ENCODE measurements at regions not wholly inside any gene's neighbourhood (a gene's known extent, or its start where the extent isn't known, plus 50 kb on each side); places are given as distances from the start of the nearest gene placed in this dataset.
"Not testable (repeated sequence)": the region's sequence is repeated elsewhere in the genome, so short reads cannot be mapped to it uniquely, and the experiment has no call there.

GRCh38 chr13:94902722-94903407 lies 190.5 kb upstream of the SOX21 start:
- DNase-seq (ENCODE audit: low read depth in 3 of 3): no peak

DNA sequence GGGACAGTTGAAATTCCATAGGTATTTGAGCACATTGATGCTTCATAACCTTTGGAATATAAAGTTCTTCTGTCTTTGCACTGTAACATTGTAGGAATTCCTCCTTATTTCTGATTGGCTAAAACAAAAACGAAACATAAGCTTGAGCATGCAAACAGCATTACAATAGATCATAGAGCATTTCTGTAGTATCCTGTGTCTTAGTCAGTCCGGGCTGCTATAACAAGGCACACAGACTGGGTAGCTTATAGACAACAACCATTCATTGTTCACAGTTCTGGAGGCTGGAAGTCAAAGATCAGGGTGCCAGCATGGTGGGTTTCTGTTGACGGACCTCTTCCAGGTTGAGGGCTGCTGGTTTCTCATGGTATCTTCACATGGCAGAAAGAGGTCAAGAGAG lies 188.7 kb upstream of the SOX21 start:
- no peak for DNase-seq (ENCODE audit: low read depth in 3 of 3)

DNA sequence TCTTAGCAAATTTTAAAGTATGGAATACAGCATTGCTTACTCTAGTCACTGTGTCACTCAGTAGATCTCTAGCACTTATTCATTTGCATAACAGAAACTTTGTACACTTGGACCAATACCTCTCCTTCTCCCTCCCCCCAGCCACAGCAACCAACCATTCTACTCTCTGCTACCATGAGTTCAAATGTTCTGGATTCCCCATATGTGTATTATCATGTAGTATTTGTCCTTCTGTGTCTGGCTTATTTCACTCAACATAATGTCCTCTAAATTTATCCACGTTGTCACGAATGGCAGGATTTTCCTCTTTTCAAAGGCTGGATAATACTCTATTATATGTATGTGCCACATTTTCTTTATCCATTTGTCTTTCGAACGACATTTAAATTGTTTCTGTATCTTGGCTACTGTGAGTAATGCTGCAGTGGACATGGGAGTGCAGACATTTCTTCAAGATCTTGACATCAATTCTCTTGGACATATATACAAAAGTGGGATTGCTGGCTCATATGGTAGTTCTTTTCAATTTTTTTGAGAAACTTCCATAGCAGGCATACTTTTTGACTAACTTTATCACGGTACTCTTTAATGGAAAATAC lies 184.5 kb upstream of the SOX21 start:
- no peak for DNase-seq (ENCODE audit: low read depth in 3 of 3)

DNA sequence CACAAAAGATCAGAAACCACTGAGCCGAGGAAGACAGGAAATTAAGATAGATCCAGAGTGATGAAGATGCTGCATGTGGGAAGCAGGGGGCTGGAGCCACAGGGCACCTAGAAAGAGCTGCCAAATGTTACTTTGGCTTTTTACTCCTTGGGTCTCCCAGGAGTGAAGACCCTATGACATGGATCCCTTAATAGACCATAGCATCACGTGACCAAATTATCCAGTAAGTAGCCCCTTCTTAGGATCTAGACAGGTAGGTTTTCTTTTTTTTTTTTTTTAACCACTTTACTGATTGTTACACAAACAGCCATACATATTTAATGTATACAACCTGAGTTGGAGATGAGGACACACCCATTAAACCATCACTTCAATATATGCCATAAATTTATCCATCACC lies 183.9 kb upstream of the SOX21 start:
- no peak for DNase-seq (ENCODE audit: low read depth in 3 of 3)

DNA sequence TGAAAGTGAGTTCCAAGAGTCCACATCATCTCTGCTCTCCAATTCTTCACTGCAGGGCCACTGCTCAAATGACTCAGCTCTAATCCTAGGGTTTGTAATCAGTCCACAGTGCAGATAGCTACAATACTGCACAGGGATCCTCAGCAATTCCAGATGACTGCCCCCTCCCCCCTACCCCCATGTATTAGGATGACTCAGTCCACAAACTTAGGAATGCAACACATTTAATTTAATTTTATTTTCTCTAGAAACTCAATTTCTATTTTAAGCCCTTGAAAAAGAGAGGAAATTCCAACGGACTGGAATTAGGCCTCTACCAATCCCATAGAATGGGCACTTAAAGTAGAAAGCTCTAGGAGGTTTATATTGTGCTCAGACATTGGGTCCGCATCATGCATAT lies 173.8 kb upstream of the SOX21 start:
- DNase-seq (ENCODE audit: low read depth in 3 of 3): no peak

DNA sequence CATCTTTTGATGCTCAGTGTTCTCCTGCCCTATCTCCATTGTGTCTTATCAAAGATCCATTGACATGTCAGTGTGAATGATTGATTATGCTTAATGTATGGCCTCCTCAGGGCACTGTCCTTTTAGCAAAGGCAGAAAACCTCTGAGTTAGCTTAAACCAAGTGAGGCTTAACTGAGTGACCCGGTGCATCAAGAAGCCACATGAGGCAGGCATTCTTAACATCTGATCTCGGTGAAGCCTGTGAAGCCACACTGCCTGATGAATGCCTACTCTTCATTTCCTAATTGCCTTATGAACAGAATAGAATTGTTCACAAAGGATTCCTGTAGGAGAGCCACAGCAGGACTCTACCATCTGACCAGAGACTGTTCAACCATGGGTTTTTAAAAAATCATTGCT lies 168.1 kb upstream of the SOX21 start:
- DNase-seq (ENCODE audit: low read depth in 3 of 3): no peak

GRCh38 chr13:94878602-94879165 lies 166.3 kb upstream of the SOX21 start:
- DNase-seq (ENCODE audit: low read depth in 3 of 3): no peak

DNA sequence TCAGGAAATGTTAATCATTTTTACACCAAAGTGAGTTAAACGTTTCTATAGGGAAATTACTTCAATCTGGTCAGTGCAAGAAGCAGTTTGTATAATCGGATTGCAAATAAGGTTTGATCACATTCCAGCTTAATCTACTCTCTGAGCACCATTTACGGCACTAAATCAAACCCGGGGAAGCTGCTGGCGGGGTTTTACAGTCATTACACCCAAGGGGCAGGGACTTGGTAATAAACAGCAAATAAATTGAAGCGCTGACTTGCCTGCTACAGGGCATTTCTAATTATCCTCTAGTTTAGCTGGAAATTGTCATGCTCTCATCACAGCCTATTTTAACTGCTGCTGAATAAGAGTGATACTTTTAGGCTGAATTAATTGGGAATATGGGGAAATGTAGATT lies 152.1 kb upstream of the SOX21 start:
- DNase-seq (ENCODE audit: low read depth in 3 of 3): no peak

DNA sequence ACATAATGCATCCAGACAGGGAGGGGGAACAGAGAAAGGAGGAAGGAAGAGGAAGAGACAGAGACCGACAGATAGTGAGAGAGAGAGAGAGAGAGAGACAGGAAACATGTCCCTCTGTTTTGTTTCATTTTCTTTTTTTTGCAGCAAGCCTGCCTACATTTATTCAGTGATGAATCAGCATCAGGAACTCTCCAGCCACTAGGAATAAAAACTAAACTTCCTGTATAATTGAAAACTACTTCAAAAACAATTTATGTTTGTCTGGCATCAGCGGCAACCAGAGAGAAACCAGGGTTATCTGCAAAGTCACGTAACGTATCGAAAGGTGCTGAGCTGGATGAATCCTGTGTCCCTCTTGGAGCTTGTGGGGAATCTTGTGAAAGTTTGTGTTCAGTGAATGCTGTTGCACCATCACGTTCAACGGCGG lies 148.6 kb upstream of the SOX21 start:
- no peak for DNase-seq (ENCODE audit: low read depth in 3 of 3)

DNA sequence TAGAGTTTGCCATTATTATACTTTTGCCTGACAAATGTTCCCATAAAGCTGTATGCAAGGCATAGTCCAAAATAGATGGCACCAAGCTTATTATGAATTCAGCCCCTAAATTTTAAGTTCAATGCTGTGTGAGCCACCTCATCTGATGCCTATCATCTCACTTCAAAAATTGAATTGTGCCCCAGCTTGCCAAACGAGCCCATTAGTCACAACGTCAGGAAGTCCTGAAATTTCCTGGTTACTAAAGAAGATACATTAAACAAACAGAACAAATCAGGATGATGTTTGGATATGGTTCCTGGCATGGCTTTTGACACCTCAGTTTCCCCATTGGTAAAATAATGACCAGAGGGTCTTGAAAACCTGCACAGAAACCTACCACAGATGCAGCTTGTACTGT lies 147.5 kb upstream of the SOX21 start:
- DNase-seq (ENCODE audit: low read depth in 3 of 3): no peak

DNA sequence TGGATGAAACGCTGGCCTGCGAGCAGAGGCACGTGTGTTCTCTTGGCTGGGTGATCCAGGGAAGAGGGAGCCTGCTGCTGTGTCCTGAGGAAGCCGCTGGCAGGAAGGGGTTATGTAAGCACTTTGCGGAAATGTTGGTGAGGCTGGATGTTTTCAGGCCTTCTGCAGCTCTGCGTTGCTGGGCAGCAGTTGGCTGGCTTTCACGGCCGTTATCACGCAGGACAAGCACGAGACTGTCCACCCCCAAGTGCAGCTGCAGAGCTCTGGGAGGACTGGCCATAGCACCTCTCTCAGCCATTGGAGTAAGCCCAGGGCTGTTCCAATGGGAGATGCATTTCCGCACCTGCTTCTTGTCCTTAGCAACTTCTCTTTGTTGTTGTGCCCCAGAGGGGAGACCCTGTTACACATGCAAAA lies 146.9 kb upstream of the SOX21 start:
- DNase-seq (ENCODE audit: low read depth in 3 of 3): no peak

DNA sequence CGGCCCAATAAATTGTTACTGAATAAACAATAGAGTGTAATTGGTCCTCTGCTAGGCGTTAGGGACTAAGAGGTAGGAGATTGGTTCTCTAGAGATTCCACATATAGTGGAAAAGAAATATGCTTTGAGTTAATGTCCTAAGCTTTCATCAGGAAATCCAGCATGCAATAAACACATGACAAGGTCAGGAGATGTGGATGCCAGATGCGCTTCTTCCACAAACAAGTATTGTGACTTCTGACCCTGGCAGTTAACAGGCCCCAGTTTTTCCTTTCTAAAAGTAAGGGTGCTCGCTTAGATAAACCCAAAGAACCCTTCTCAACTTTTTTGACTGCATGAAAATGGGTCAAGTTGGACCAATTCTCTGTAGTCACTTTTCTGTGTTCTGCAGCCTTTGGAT lies 146.5 kb upstream of the SOX21 start:
- no peak for DNase-seq (ENCODE audit: low read depth in 3 of 3)

DNA sequence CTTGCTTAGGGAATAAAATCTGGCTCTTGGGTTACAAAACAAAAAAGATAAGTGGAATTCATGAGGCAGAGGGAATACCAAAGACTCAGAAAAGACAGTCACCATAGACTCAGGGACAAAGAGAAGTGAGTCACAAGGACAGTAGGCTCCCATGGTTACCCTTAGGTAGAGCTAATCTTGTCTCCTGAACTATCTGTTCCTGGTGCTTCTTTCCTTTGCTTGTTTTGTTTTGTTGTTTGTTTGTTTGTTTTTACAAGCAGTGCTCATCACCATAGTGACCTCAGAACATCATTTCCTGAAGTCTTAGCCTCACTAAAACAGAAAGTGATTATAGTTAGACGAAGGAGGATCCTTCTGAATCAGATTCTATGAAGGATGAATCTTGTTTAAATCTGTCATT lies 142.3 kb upstream of the SOX21 start:
- no peak for DNase-seq (ENCODE audit: low read depth in 3 of 3)

DNA sequence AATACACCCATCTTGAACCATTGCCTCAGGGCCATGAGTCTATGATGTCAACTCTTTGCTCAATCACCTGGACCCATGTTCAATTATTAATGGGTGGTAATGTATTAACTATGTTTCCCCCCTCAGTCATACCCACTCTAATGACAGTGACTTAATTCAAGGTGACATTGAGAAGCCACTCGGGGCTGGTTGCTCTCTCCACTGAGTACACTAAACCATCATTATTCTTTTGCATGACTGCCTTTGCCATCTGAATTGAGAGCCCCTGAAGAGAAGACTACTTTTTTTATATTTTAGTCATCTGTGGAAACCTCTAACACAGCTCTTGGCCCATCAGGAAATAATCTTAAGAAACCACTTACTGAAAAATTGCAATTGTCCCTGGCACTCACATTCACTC lies 139.2 kb upstream of the SOX21 start:
- no peak for DNase-seq (ENCODE audit: low read depth in 3 of 3)

DNA sequence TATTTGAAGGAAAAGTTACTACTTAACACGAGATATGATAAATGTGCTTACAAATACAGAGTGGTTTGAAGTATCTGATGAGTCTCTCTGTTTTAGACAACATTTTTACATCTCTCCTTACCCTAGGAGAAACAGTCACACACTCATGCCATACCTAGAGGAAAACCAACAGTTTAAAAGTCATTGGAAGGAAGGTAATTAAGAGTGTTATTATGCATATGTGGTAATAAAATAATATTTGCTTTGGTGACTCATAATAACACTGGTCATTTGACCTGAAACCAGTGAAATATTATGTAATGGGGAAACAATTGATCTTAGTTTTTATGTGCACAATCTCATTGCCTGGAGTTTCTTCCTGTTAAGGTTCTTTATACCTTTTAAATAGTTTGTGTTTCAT lies 136.9 kb upstream of the SOX21 start:
- DNase-seq (ENCODE audit: low read depth in 3 of 3): no peak

DNA sequence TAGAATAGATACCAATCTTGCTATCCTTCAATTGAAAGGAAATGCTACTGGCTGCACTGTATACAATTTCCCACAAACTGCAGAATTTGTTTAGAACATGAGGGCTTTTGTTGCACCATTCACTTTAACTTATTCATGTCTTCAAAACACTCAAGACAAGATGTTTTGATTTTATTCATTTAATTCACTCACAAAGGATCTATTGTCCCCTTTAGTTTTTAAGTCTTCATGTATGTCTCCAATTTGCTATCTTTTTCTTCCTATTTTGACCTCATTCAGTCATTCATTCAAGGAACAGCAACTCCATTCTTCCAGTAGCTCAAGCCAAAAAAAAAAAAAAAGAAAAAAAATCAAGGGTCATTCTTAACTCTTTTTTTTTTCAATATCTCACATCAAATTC lies 130.6 kb upstream of the SOX21 start:
- no peak for DNase-seq (ENCODE audit: low read depth in 3 of 3)

- not testable (repeated sequence) for DNase-seq (ENCODE audit: low read depth in 3 of 3)
Measured at GRCh38 chr13:94837056-94837455, 124.7 kb upstream of the SOX21 start.

- DNase-seq (ENCODE audit: low read depth in 3 of 3): no peak
Measured at GRCh38 chr13:94829837-94830365, 117.6 kb upstream of the SOX21 start.

DNA sequence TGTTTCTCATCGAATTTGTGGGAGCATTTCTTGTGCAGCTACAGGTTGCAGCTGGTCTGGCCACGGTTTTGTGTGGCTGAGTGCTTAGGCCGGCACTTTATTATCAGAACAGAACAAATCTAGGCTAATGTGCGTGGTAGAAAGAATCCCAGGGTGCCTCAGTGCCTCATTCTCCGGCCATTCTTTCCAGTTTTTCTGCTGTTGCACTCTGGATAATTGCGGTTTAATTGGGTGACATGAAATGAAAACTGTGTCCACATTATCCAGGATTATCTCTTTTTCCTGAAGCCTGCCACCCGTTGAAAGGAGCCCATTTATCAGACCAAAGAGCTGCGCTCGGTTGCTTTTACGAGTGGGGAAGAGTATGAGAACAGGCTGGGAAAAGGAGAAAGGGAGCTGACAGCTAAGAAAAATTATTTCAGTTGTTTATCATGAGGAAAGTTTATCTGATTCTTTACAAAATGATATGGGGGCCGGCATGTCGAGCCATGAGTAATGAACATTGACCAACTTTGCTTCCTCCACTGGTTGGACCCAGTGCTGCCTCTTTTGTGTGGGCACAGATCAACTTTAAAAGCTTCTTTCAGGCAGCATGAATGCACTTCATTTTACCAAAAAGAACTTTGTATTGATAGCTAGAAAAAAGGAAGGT lies 117.0 kb upstream of the SOX21 start:
- no peak for DNase-seq (ENCODE audit: low read depth in 3 of 3)

DNA sequence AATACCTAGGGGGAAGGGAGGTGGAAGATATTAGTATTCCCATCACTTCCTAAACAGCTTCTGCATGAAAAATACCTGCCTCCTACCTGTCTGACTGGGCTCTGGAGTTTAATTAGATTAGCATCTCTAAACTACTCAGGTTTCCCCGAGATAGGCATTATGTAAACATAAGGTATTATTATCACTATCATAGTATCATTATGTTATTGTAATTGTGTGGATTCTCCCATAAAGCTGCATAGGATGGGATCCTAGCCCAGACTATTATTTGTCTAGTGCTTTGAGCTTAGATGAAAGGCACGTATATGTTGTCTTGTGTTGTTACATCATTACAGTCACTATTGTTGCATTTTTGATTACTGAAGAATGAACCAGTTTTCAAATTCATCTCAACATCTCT lies 115.2 kb upstream of the SOX21 start:
- no peak for DNase-seq (ENCODE audit: low read depth in 3 of 3)

DNA sequence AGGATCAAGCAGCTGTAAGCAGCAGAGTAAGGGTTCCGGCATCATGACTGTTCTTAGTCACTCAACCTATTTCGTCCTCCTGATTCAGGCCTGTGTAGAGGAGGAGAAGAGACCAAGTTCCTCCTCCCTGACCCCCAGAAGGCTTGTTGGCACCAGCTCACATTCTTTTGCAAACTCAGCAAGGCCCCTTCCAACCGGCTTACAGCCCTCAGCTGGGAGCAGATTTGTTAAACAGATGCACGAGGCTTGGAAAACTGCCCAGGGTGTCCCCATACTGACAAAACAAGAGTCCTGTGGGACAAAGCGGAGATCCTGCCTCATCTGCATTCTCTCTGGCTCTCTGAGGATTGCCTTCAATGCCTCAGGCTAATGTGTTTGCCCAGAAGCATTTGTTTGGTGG lies 113.2 kb upstream of the SOX21 start:
- no peak for DNase-seq (ENCODE audit: low read depth in 3 of 3)

DNA sequence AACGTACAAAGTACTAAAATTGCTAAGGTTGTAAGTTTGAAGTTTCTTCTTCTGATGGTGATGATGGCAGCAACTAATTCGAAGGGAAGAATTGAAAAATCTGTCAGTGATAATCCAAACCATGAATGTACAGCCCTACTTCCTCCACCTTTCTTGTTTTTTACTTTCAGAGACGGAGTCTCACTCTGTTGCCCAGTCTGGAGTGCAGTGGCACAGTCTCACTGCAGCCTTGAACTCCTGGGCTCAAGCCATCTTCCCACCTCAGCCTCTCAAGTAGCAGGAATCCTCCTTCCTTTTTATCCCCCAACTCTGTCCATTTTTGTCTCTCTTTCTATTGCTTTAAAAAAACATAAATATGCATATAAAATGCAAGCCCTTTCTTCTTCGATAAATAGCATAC lies 112.3 kb upstream of the SOX21 start:
- no peak for DNase-seq (ENCODE audit: low read depth in 3 of 3)

GRCh38 chr13:94822356-94822755 lies 110.0 kb upstream of the SOX21 start:
- DNase-seq (ENCODE audit: low read depth in 3 of 3): no peak
